ENCODE measurements at regions not wholly inside any gene's neighbourhood (a gene's known extent, or its start where the extent isn't known, plus 50 kb on each side); places are given as distances from the start of the nearest gene placed in this dataset.
A peak's percentile ranks its signal among the peaks of the same experiment; 100 is the strongest.

DNA sequence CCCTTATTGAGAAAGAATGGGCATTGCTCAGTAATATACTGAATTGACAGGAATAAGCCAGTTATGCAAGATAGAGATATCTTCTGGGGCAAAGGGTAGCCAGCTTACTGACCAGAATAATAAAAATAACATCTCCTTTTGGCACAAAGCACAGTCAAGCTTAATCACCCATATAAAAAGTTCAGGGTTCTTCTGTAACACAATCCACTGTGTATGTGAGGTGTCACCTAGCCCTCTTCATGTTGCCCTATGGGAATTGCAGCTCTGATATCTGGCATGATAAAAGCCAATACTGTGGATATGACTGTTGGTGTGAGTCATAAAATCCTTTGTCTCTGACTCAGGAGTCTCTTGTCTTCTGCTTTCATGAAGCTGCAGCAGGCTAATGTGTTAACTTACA, 90.8 kb downstream of the DSEL start:
- no peaks in the 10 kb centered on the region for H3K27me3 ChIP-seq (ENCODE audit: insufficient read depth, low read depth)
- TF ChIP-seq, protein P1, sequence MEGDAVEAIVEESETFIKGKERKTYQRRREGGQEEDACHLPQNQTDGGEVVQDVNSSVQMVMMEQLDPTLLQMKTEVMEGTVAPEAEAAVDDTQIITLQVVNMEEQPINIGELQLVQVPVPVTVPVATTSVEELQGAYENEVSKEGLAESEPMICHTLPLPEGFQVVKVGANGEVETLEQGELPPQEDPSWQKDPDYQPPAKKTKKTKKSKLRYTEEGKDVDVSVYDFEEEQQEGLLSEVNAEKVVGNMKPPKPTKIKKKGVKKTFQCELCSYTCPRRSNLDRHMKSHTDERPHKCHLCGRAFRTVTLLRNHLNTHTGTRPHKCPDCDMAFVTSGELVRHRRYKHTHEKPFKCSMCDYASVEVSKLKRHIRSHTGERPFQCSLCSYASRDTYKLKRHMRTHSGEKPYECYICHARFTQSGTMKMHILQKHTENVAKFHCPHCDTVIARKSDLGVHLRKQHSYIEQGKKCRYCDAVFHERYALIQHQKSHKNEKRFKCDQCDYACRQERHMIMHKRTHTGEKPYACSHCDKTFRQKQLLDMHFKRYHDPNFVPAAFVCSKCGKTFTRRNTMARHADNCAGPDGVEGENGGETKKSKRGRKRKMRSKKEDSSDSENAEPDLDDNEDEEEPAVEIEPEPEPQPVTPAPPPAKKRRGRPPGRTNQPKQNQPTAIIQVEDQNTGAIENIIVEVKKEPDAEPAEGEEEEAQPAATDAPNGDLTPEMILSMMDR (conservative IDR thresholded peaks at IDR 0.05; ENCODE audit: low read depth, low read length), result no peak
- no peak overlapping the region for H3K9ac ChIP-seq
- no peaks in the 10 kb centered on the region for H3K79me2 ChIP-seq (ENCODE audit: insufficient read depth, low read depth)
- H3K36me3 ChIP-seq (ENCODE audit: insufficient read depth), result no peaks in the 10 kb centered on the region
- no peak overlapping the region for H3K4me2 ChIP-seq
- H3K4me3 ChIP-seq (IDR thresholded peaks at IDR 0.05; ENCODE audit: insufficient read depth, low read depth, low read length), result no peak overlapping the region
- no peak overlapping the region for H2AFZ ChIP-seq (ENCODE audit: low read depth)
- no peaks in the 10 kb centered on the region for H3K4me1 ChIP-seq (ENCODE audit: low read depth, poor library complexity, severe bottlenecking)
- H3K27ac ChIP-seq, result no peak overlapping the region
- H4K20me1 ChIP-seq (ENCODE audit: insufficient read depth), result no peaks in the 10 kb centered on the region

DNA sequence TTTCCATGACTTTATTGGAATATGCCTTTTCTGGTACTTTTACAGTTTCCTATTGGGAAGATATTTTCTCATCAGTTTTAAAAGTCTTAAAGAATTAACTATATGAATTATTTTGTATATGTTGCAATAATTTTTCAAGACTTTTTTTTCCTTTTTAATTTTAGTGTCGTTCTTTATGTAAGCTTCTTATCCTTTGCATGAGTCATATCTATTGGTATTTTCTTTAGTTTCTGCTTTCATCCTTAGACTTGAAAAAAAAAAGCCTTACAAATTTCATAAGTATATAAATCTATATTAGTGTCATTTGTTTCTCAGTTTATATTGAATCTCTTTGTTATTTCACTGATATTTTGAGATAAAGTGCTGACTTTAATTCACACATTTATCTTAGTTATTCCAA, 94.9 kb downstream of the DSEL start:
- Histone ChIP-seq H3K36me3 (ENCODE audit: insufficient read depth) (no peaks in the 10 kb centered on the region), H3K79me2 (ENCODE audit: insufficient read depth, low read depth) (no peaks in the 10 kb centered on the region), H3K27me3 (ENCODE audit: insufficient read depth, low read depth) (no peaks in the 10 kb centered on the region), H3K4me1 (ENCODE audit: low read depth, poor library complexity, severe bottlenecking) (peaks cover 10% of the 10 kb centered on the region), H3K4me2 (no peak overlapping the region), H3K4me3 (IDR thresholded peaks at IDR 0.05; ENCODE audit: insufficient read depth, low read depth, low read length) (no peak overlapping the region), H2AFZ (ENCODE audit: low read depth) (no peak overlapping the region), H3K9ac (no peak overlapping the region), H3K27ac (no peak overlapping the region), H4K20me1 (ENCODE audit: insufficient read depth) (no peaks in the 10 kb centered on the region)
- TF ChIP-seq, protein P1 (conservative IDR thresholded peaks at IDR 0.05; ENCODE audit: low read depth, low read length), result no peak

DNA sequence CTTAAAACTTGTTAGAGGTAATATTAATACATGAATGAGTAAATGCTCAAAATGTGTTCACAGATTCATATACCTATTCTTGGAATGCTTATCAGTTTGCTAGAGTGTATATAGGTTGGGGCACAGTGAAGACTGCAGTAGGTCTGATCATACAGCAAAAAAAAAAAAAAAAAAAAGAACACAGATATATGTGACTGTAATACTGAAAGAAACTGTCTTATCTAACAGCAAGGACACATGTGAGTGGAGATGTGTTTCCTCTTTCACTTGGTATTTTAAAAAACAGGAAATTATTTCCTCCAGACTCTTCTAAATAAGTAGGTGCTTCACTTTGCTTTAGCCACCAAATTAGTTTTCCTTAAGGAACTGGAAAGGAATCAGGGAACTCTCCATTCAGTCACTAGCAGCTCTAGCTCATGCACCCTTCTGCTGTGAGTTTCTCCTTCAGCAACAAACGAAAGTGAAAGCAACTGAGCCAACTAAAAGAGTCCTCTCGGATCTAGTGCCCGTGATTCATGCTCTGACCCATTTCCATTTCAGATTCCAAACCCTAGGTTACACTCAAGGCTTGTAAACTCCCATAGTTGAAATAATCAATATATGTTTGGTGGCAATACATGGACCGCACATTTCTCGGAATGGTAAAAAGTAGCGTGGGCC, 98.5 kb downstream of the DSEL start:
- Histone ChIP-seq H3K4me2 (peak overlapping the region; percentile 62), H3K36me3 (ENCODE audit: insufficient read depth) (no peaks in the 10 kb centered on the region)
- TF ChIP-seq, protein P1 (conservative IDR thresholded peaks at IDR 0.05; ENCODE audit: low read depth, low read length), result no peak

DNA sequence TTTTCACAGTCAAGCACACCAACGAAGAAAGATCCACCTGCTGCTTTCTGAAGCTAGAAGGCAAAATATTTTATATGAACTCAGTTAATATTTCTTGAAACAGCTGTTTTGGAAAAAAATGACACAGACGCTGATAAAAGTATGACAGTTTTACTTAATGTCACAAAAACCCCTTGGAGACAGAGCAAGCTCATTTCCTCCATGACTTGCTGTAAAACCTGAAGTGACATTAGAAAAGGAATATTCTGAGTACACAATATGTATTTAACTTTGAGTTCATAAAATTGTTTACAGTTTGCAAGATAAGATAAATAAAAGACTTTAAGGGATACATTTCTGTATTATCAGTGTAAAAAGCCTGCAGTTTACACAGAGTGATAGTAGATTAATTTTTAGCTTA, 105.4 kb downstream of the DSEL start:
- TF ChIP-seq, protein P1 (conservative IDR thresholded peaks at IDR 0.05; ENCODE audit: low read depth, low read length), result no peak
- Histone ChIP-seq H3K27me3 (ENCODE audit: insufficient read depth, low read depth) (no peaks in the 10 kb centered on the region), H3K79me2 (ENCODE audit: insufficient read depth, low read depth) (no peaks in the 10 kb centered on the region), H3K27ac (no peak overlapping the region), H3K4me3 (IDR thresholded peaks at IDR 0.05; ENCODE audit: insufficient read depth, low read depth, low read length) (no peak overlapping the region), H2AFZ (ENCODE audit: low read depth) (no peak overlapping the region), H4K20me1 (ENCODE audit: insufficient read depth) (no peaks in the 10 kb centered on the region), H3K9ac (no peak overlapping the region), H3K4me2 (no peak overlapping the region), H3K36me3 (ENCODE audit: insufficient read depth) (no peaks in the 10 kb centered on the region), H3K4me1 (ENCODE audit: low read depth, poor library complexity, severe bottlenecking) (no peaks in the 10 kb centered on the region)

More for the DNA sequence above, 98.5 kb downstream of the DSEL start:
- Histone ChIP-seq H3K79me2 (ENCODE audit: insufficient read depth, low read depth) (no peaks in the 10 kb centered on the region), H4K20me1 (ENCODE audit: insufficient read depth) (no peaks in the 10 kb centered on the region), H2AFZ (ENCODE audit: low read depth) (peak overlapping the region; percentile 68), H3K9ac (peak overlapping the region; percentile 23; the same call in 1 of the 2 replicates), H3K4me3 (IDR thresholded peaks at IDR 0.05; ENCODE audit: insufficient read depth, low read depth, low read length) (no peak overlapping the region), H3K27ac (peak overlapping the region; percentile 21; the same call in 1 of the 2 replicates), H3K4me1 (ENCODE audit: low read depth, poor library complexity, severe bottlenecking) (peaks cover 10% of the 10 kb centered on the region), H3K27me3 (ENCODE audit: insufficient read depth, low read depth) (no peaks in the 10 kb centered on the region)
